Right kidney (tissue), 1 donor: ENCODE measurements at regions not wholly inside any gene's neighbourhood (a gene's known extent, or its start where the extent isn't known, plus 50 kb on each side); places are given as distances from the start of the nearest gene placed in this dataset.
"Not testable (repeated sequence)": the region's sequence is repeated elsewhere in the genome, so short reads cannot be mapped to it uniquely, and the experiment has no call there.

Source experiments
- DNase-seq: peaks from one replicate; pipeline ENCODE4 v3.0.0-alpha.2; 2016

- DNase-seq: no peak
Measured at GRCh38 chr7:29619111-29619510, 55.5 kb downstream of the PRR15 start.

- DNase-seq: no peak
Measured at GRCh38 chr7:29619848-29620555, 56.4 kb downstream of the PRR15 start.

- no peak for DNase-seq
Measured at GRCh38 chr7:29620556-29620930, 56.9 kb downstream of the PRR15 start.

- DNase-seq: no peak
Measured at GRCh38 chr7:29622335-29623265, 59.0 kb downstream of the PRR15 start.

- no peak for DNase-seq
Measured at GRCh38 chr7:29623973-29624372, 60.3 kb downstream of the PRR15 start.

- DNase-seq: no peak
Measured at GRCh38 chr7:29626730-29627129, 63.1 kb downstream of the PRR15 start.

- DNase-seq: no peak
Measured at GRCh38 chr7:29627631-29628030, 64.0 kb downstream of the PRR15 start.

- DNase-seq: no peak
Measured at GRCh38 chr7:29629507-29629906, 65.9 kb downstream of the PRR15 start.

- not testable (repeated sequence) for DNase-seq
Measured at GRCh38 chr7:29635067-29636008, 71.7 kb downstream of the PRR15 start.

- no peak for DNase-seq
Measured at GRCh38 chr7:29636009-29636351, 72.3 kb downstream of the PRR15 start.

GRCh38 chr7:29637374-29637773 is 73.7 kb downstream of the PRR15 start:
- DNase-seq: no peak

GRCh38 chr7:29638841-29639240 is 75.2 kb downstream of the PRR15 start:
- not testable (repeated sequence) for DNase-seq

- DNase-seq: no peak
Measured at GRCh38 chr7:29639386-29639785, 75.8 kb downstream of the PRR15 start.

GRCh38 chr7:29639886-29640595 is 76.4 kb downstream of the PRR15 start:
- DNase-seq: peak; percentile 17

- no peak for DNase-seq
Measured at GRCh38 chr7:29641651-29642050, 78.0 kb downstream of the PRR15 start.

- DNase-seq: no peak
Measured at GRCh38 chr7:29642494-29643155, 79.0 kb downstream of the PRR15 start.

- DNase-seq: not testable (repeated sequence)
Measured at GRCh38 chr7:29646116-29646515, 82.5 kb downstream of the PRR15 start.

GRCh38 chr7:29647020-29647654 is 83.5 kb downstream of the PRR15 start:
- DNase-seq: no peak

- DNase-seq: not testable (repeated sequence)
Measured at GRCh38 chr7:29647691-29648210, 84.1 kb downstream of the PRR15 start.

GRCh38 chr7:29649028-29649716 is 85.5 kb downstream of the PRR15 start:
- no peak for DNase-seq
